ENCODE measurements at regions not wholly inside any gene's neighbourhood (a gene's known extent, or its start where the extent isn't known, plus 50 kb on each side); places are given as distances from the start of the nearest gene placed in this dataset.
"Not testable (repeated sequence)": the region's sequence is repeated elsewhere in the genome, so short reads cannot be mapped to it uniquely, and the experiment has no call there.

- no peak for DNase-seq
- Mint-ChIP-seq H3K27me3 (ENCODE audit: insufficient read depth) (no peaks in the 10 kb centered on the region), H3K4me3 (no peak overlapping the region), H3K36me3 (ENCODE audit: low read depth) (no peaks in the 10 kb centered on the region), H3K27ac (no peak overlapping the region), H3K4me1 (ENCODE audit: low read depth) (peaks cover 11% of the 10 kb centered on the region; the same call in 1 of the 2 replicates), H3K9me3 (no peaks in the 10 kb centered on the region)
- no peak for TF ChIP-seq CTCF (IDR thresholded peaks at IDR 0.05)
Measured at GRCh38 chr3:193033226-193033780, 115.6 kb upstream of the MB21D2 start.

GRCh38 chr3:193037828-193038227, 120.2 kb upstream of the MB21D2 start:
- H3K27ac Mint-ChIP-seq; H3K4me1 Mint-ChIP-seq (ENCODE audit: low read depth); DNase-seq; H3K9me3 Mint-ChIP-seq; H3K36me3 Mint-ChIP-seq (ENCODE audit: low read depth); H3K27me3 Mint-ChIP-seq (ENCODE audit: insufficient read depth); H3K4me3 Mint-ChIP-seq: not testable (repeated sequence)

- H3K4me3 Mint-ChIP-seq, result no peak overlapping the region
- no peaks in the 10 kb centered on the region for H3K4me1 Mint-ChIP-seq (ENCODE audit: low read depth)
- no peaks in the 10 kb centered on the region; the same call in 1 of the 2 replicates for H3K27me3 Mint-ChIP-seq (ENCODE audit: insufficient read depth)
- H3K27ac Mint-ChIP-seq, result no peak overlapping the region
- no peak for TF ChIP-seq CTCF (IDR thresholded peaks at IDR 0.05)
- no peaks in the 10 kb centered on the region for H3K36me3 Mint-ChIP-seq (ENCODE audit: low read depth)
- H3K9me3 Mint-ChIP-seq, result no peaks in the 10 kb centered on the region
- no peak for DNase-seq
Measured at GRCh38 chr3:193039058-193039457, 121.4 kb upstream of the MB21D2 start.

GRCh38 chr3:193040836-193041672, 123.4 kb upstream of the MB21D2 start:
- Mint-ChIP-seq H3K4me3 (no peak overlapping the region), H3K36me3 (ENCODE audit: low read depth) (no peaks in the 10 kb centered on the region), H3K4me1 (ENCODE audit: low read depth) (no peaks in the 10 kb centered on the region), H3K27ac (no peak overlapping the region), H3K27me3 (ENCODE audit: insufficient read depth) (no peaks in the 10 kb centered on the region; the same call in 1 of the 2 replicates), H3K9me3 (no peaks in the 10 kb centered on the region)
- peak; percentile 76 for TF ChIP-seq CTCF (IDR thresholded peaks at IDR 0.05)
- DNase-seq, result peak; percentile 57

- DNase-seq, result no peak
- Mint-ChIP-seq H3K4me3 (no peak overlapping the region), H3K9me3 (no peaks in the 10 kb centered on the region), H3K27ac (no peak overlapping the region), H3K4me1 (ENCODE audit: low read depth) (no peaks in the 10 kb centered on the region), H3K36me3 (ENCODE audit: low read depth) (no peaks in the 10 kb centered on the region), H3K27me3 (ENCODE audit: insufficient read depth) (peaks cover 3% of the 10 kb centered on the region)
- no peak for TF ChIP-seq CTCF (IDR thresholded peaks at IDR 0.05)
Measured at GRCh38 chr3:193046371-193046770, 128.7 kb upstream of the MB21D2 start.

GRCh38 chr3:193047461-193047860, 129.8 kb upstream of the MB21D2 start:
- not testable (repeated sequence) for H3K9me3 Mint-ChIP-seq; H3K36me3 Mint-ChIP-seq (ENCODE audit: low read depth); H3K4me3 Mint-ChIP-seq; H3K4me1 Mint-ChIP-seq (ENCODE audit: low read depth); H3K27me3 Mint-ChIP-seq (ENCODE audit: insufficient read depth); H3K27ac Mint-ChIP-seq; DNase-seq

Measured in HFFc6 (cell line).